PFSK-1 (cell line): ENCODE measurements at regions not wholly inside any gene's neighbourhood (a gene's known extent, or its start where the extent isn't known, plus 50 kb on each side); places are given as distances from the start of the nearest gene placed in this dataset.

Experiments used
- FOXP2 ChIP-seq: optimal IDR thresholded peaks from 2 replicates; pipeline ENCODE3; 2011; ENCODE audit warnings: borderline replicate concordance, control low read depth, inconsistent platforms; ENCODE audit not compliant: insufficient read depth; ENCODE audit errors: extremely low read length, extremely low read depth
- POLR2AphosphoS5 ChIP-seq: IDR thresholded peaks from 2 replicates; pipeline ENCODE4 v1.6.1; 2012; ENCODE audit warnings: low read depth, mild to moderate bottlenecking, control low read depth, low read length, moderate library complexity
- SIN3A ChIP-seq: IDR thresholded peaks from 2 replicates; pipeline ENCODE4 v1.6.1; 2012; ENCODE audit warnings: mild to moderate bottlenecking, low read length, moderate library complexity, borderline replicate concordance; ENCODE audit not compliant: insufficient read depth
- TAF1 ChIP-seq: IDR thresholded peaks from 2 replicates; pipeline ENCODE4 v1.6.1; 2012; ENCODE audit warnings: low read length, control low read depth, borderline replicate concordance; ENCODE audit not compliant: insufficient read depth
- TF ChIP-seq, protein P1 (sequence below), 2 experiments: IDR thresholded peaks; 2 replicates each; pipeline versions ENCODE4 v1.6.1 to v1.8.0; 2011 to 2012; ENCODE audit warnings: low read depth in 2 of 2, low read length in 2 of 2, control low read depth in 1 of 2, inconsistent platforms in 1 of 2, mild to moderate bottlenecking in 1 of 2, moderate library complexity in 1 of 2; ENCODE audit not compliant: insufficient read depth in 1 of 2

- TF ChIP-seq TAF1 (no peak), POLR2AphosphoS5 (no peak), FOXP2 (no peak), SIN3A (no peak)
- TF ChIP-seq, protein P1, sequence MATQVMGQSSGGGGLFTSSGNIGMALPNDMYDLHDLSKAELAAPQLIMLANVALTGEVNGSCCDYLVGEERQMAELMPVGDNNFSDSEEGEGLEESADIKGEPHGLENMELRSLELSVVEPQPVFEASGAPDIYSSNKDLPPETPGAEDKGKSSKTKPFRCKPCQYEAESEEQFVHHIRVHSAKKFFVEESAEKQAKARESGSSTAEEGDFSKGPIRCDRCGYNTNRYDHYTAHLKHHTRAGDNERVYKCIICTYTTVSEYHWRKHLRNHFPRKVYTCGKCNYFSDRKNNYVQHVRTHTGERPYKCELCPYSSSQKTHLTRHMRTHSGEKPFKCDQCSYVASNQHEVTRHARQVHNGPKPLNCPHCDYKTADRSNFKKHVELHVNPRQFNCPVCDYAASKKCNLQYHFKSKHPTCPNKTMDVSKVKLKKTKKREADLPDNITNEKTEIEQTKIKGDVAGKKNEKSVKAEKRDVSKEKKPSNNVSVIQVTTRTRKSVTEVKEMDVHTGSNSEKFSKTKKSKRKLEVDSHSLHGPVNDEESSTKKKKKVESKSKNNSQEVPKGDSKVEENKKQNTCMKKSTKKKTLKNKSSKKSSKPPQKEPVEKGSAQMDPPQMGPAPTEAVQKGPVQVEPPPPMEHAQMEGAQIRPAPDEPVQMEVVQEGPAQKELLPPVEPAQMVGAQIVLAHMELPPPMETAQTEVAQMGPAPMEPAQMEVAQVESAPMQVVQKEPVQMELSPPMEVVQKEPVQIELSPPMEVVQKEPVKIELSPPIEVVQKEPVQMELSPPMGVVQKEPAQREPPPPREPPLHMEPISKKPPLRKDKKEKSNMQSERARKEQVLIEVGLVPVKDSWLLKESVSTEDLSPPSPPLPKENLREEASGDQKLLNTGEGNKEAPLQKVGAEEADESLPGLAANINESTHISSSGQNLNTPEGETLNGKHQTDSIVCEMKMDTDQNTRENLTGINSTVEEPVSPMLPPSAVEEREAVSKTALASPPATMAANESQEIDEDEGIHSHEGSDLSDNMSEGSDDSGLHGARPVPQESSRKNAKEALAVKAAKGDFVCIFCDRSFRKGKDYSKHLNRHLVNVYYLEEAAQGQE (IDR thresholded peaks at IDR 0.05; ENCODE audit: insufficient read depth in 1 of 2, low read depth in 2 of 2, low read length in 2 of 2): no peak
Observed at GRCh38 chr4:138113819-138114400, 128.2 kb downstream of the SLC7A11 start.

- TF ChIP-seq FOXP2: no peak
- TF ChIP-seq SIN3A: no peak
- no peak for TF ChIP-seq TAF1
- TF ChIP-seq POLR2AphosphoS5: no peak
- TF ChIP-seq, protein P1 (IDR thresholded peaks at IDR 0.05; ENCODE audit: insufficient read depth in 1 of 2, low read depth in 2 of 2, low read length in 2 of 2): no peak
Observed at GRCh38 chr4:138112389-138112788, 129.8 kb downstream of the SLC7A11 start.

- TF ChIP-seq POLR2AphosphoS5 (no peak), FOXP2 (no peak), SIN3A (no peak), TAF1 (no peak)
- TF ChIP-seq, protein P1 (IDR thresholded peaks at IDR 0.05; ENCODE audit: insufficient read depth in 1 of 2, low read depth in 2 of 2, low read length in 2 of 2): no peak
Observed at GRCh38 chr4:138111462-138112000, 130.6 kb downstream of the SLC7A11 start.

DNA sequence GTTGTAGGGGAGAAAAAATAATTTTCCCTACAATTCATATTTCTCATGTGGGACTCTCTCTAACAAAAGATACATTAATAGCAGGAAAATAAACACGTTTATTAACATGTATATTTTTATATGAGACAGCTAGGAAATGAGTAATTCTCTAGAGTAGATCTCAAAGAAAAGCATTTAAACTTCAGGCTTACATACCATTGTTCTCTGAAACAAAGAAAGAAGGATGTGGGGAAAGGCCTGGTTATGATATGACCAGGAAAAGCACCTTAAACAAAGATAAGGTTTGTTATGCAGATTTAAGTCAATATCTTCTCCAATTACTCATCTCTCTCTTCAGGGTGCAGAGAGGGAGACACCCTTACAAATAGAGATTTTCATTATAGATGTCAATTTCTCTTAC, 131.3 kb downstream of the SLC7A11 start:
- no peak for TF ChIP-seq FOXP2
- TF ChIP-seq, protein P1 (IDR thresholded peaks at IDR 0.05; ENCODE audit: insufficient read depth in 1 of 2, low read depth in 2 of 2, low read length in 2 of 2): no peak
- TF ChIP-seq SIN3A: no peak

GRCh38 chr4:138107023-138107422, 135.1 kb downstream of the SLC7A11 start:
- TF ChIP-seq POLR2AphosphoS5 (no peak), FOXP2 (no peak), SIN3A (no peak), TAF1 (no peak)
- TF ChIP-seq, protein P1 (IDR thresholded peaks at IDR 0.05; ENCODE audit: insufficient read depth in 1 of 2, low read depth in 2 of 2, low read length in 2 of 2): no peak
